HepG2 (cell line): ENCODE measurements at regions not wholly inside any gene's neighbourhood (a gene's known extent, or its start where the extent isn't known, plus 50 kb on each side); places are given as distances from the start of the nearest gene placed in this dataset.

ENCODE experiments used
- ATAC-seq: fragments of 200-7000 bp; cut with Tn5 transposase; 3 replicates; pipeline ENCODE4 v1.9.1; 2020; ENCODE audit warnings: mild to moderate bottlenecking, moderate library complexity
- BruUV-seq: library from RNA; stranded (reverse); fragments of 400-500 nt; replicated peaks from 2 replicates; lab custom pipeline; 2021; lab: Mats Ljungman, UMichigan
- CTCF ChIA-PET: fragments of 300-600 bp; formaldehyde crosslinking; extraction: SDS; loops from one replicate; lab custom pipeline; 2021; ENCODE audit warnings: low total read pairs, inconsistent platforms, low intra/inter-chr PET ratio; lab: Yijun Ruan, JAX
- POLR2A ChIA-PET: fragments of 350-600 bp; sonication (Branson Sonifier 250); formaldehyde crosslinking; loops from one replicate; lab custom pipeline; 2020; ENCODE audit warnings: antibody characterized with exemption, inconsistent platforms; lab: Yijun Ruan, JAX
- DNase-seq: peaks from one replicate; pipeline ENCODE4 v3.0.0-alpha.2; 2015; ENCODE audit warnings: low spot score
- FAIRE-seq: peaks from 3 replicates; lab custom pipeline; 2011; peaks lifted over from hg19 to GRCh38; lab: Jason Lieb, UNC
- H2AFZ ChIP-seq: one replicate; pipeline ENCODE4 v1.6.1; 2011; ENCODE audit warnings: low read length, inconsistent platforms
- H3K27ac ChIP-seq: fragments of 300-600 bp; 3 replicates; pipeline ENCODE4 v1.8.0; 2011; ENCODE audit warnings: mixed run types, mild to moderate bottlenecking, mixed read lengths, low read length, inconsistent platforms; ENCODE audit not compliant: insufficient read depth; ENCODE audit errors: extremely low read length
- H3K27me3 ChIP-seq, 2 experiments: fragments of 200-600 bp in 1 of 2; 2 replicates in 1 of 2; 3 replicates in 1 of 2; pipeline versions ENCODE4 v1.6.0 to v1.8.0; 2011; ENCODE audit warnings: low read length in 2 of 2, mild to moderate bottlenecking in 2 of 2, moderate library complexity in 2 of 2, inconsistent platforms in 1 of 2; ENCODE audit not compliant: insufficient read depth in 2 of 2, control insufficient read depth in 1 of 2
- H3K36me3 ChIP-seq, 2 experiments: fragments of 200-600 bp in 1 of 2; replicated peaks in 1 of 2; 2 replicates in 1 of 2; 3 replicates in 1 of 2; pipeline versions ENCODE4 v1.5.1 to v1.8.0; 2011; ENCODE audit warnings: low read length in 2 of 2, inconsistent platforms in 1 of 2; ENCODE audit not compliant: insufficient read depth in 2 of 2, control insufficient read depth in 1 of 2
- H3K4me1 ChIP-seq: 2 replicates; pipeline ENCODE4 v1.5.1; 2012; ENCODE audit warnings: low read length, inconsistent platforms; ENCODE audit not compliant: insufficient read depth
- H3K4me2 ChIP-seq: 2 replicates; pipeline ENCODE4 v1.6.0; 2011; ENCODE audit warnings: low read depth, low read length, inconsistent platforms
- H3K4me3 ChIP-seq, 3 experiments: fragments of 200-600 bp in 1 of 3; sonication (generic), shearing (Covaris generic) in 1 of 3; replicated peaks in 1 of 3; 2 replicates each; pipeline ENCODE4 v1.5.1; 2011 to 2016; ENCODE audit warnings: low read length in 3 of 3, inconsistent platforms in 2 of 3, low read depth in 2 of 3, mild to moderate bottlenecking in 2 of 3, control low read depth in 1 of 3, mixed read lengths in 1 of 3; ENCODE audit not compliant: insufficient read depth in 1 of 3
- H3K79me2 ChIP-seq: one replicate; pipeline ENCODE4 v1.6.1; 2011; ENCODE audit warnings: low read length, inconsistent platforms; ENCODE audit not compliant: insufficient read depth
- H3K9ac ChIP-seq: 2 replicates; pipeline ENCODE4 v1.6.0; 2011; ENCODE audit warnings: mild to moderate bottlenecking, low read depth, low read length, inconsistent platforms; ENCODE audit not compliant: insufficient read depth
- H3K9me3 ChIP-seq: 2 replicates; pipeline ENCODE4 v1.5.1; 2012; ENCODE audit warnings: mild to moderate bottlenecking, low read length
- H4K20me1 ChIP-seq: 2 replicates; pipeline ENCODE4 v1.6.0; 2011; ENCODE audit warnings: inconsistent platforms, mild to moderate bottlenecking, low read length, moderate library complexity; ENCODE audit not compliant: insufficient read depth
- ATF6 ChIP-seq: sonication (generic); formaldehyde crosslinking; conservative IDR thresholded peaks from 2 replicates; pipeline ENCODE4 v1.4.0; 2020; ENCODE audit warnings: missing genetic modification reagents
- CTCF ChIP-seq: sonication (generic); formaldehyde crosslinking; IDR thresholded peaks from 2 replicates; pipeline ENCODE4 v1.5.0; 2020; ENCODE audit warnings: mild to moderate bottlenecking, missing genetic modification reagents, moderate library complexity
- HNRNPH1 ChIP-seq: fragments of 200-400 bp; formaldehyde crosslinking; optimal IDR thresholded peaks from 2 replicates; pipeline ENCODE3; 2017; ENCODE audit warnings: mild to moderate bottlenecking, low read depth, low read length
- MEIS1 ChIP-seq: sonication (generic); formaldehyde crosslinking; IDR thresholded peaks from 2 replicates; pipeline ENCODE4 v1.9.0; 2021; ENCODE audit warnings: mild to moderate bottlenecking, missing genetic modification reagents, moderate library complexity, borderline replicate concordance
- SMC3 ChIP-seq: IDR thresholded peaks from 2 replicates; pipeline ENCODE4 v1.6.1; 2011; ENCODE audit warnings: low read length, improper control_type of control experiment
- STAG1 ChIP-seq: sonication (generic); formaldehyde crosslinking; IDR thresholded peaks from 2 replicates; pipeline ENCODE4 v1.4.0; 2020; ENCODE audit warnings: missing genetic modification reagents
- XRCC5 ChIP-seq: fragments of 200-400 bp; formaldehyde crosslinking; optimal IDR thresholded peaks from 2 replicates; pipeline ENCODE3; 2017; ENCODE audit warnings: mild to moderate bottlenecking, low read length
- ZNF143 ChIP-seq: sonication (generic); formaldehyde crosslinking; IDR thresholded peaks from 2 replicates; pipeline ENCODE4 v1.4.0; 2020; ENCODE audit warnings: missing genetic modification reagents
- ZNF256 ChIP-seq: sonication (generic); formaldehyde crosslinking; conservative IDR thresholded peaks from 2 replicates; pipeline ENCODE4 v1.4.0; 2020; ENCODE audit warnings: missing genetic modification reagents
- ZNF331 ChIP-seq: sonication (generic); formaldehyde crosslinking; IDR thresholded peaks from 2 replicates; pipeline ENCODE4 v1.4.0; 2020; ENCODE audit warnings: missing genetic modification reagents
- WGBS: methylation state at CpG from one replicate; pipeline ENCODE4 v1.1.6; 2017; ENCODE audit warnings: low lambda C conversion rate; 5-methylcytosine and 5-hydroxymethylcytosine counted together
- in situ Hi-C: cut with HindIII; loops from 2 replicates; pipeline ENCODE4 v1.10.0; 2017; ENCODE audit warnings: low pct_unique_long_range_greater_than_20kb; ENCODE audit not compliant: extremely low pct_ligation_motif_present
- intact Hi-C: fragments of 100-400 bp; cut with micrococcal nuclease; formaldehyde crosslinking; loops from one replicate; pipeline ENCODE4 v1.10.0; 2022; ENCODE audit not compliant: unreplicated experiment

- Histone ChIP-seq H3K4me2 (no peak overlapping the region), H2AFZ (no peak overlapping the region)
- peak; percentile 84 for FAIRE-seq
These were observed 105.6 kb downstream of the HNRNPD start for GRCh38 chr4:82268050-82268825.

More at GRCh38 chr4:82268050-82268825, 105.6 kb downstream of the HNRNPD start:
- Histone ChIP-seq H3K4me3 (no peak overlapping the region), H3K9ac (no peak overlapping the region), H3K27me3 (no peaks in the 10 kb centered on the region; a peak in 1 of 5 replicates), H4K20me1 (no peaks in the 10 kb centered on the region), H3K36me3 (no peaks in the 10 kb centered on the region), H3K4me1 (peaks cover 20% of the 10 kb centered on the region), H3K27ac (no peak overlapping the region), H3K79me2 (no peaks in the 10 kb centered on the region)
- intact Hi-C loops (loop anchor here (1.0 to 2.0 kb wide), 2 partner anchors 801 to 862 kb away; no protein-coding TSS in a partner anchor), in situ Hi-C loops (no loop called here)
- ATAC-seq: peak; percentile 99
- POLR2A ChIA-PET: no interaction called here
- 34% methylated on average over 4 of the region's 4 CpGs for whole genome bisulfite sequencing
- BruUV-seq: no TSS peak
- TF ChIP-seq CTCF (CRISPR knock-in tag) (peak; percentile 82), ZNF143 (CRISPR knock-in tag) (no peak), STAG1 (peak; percentile 75), ZNF256 (no peak), ZNF331 (0 out of 2 replicates have a peak, but pooled peaks have one; percentile 13), ATF6 (CRISPR knock-in tag) (no peak), HNRNPH1 (no peak), XRCC5 (peak; percentile 28), SMC3 (peak; percentile 78), MEIS1 (no peak)
- TF ChIP-seq, all 625 proteins: peak for 5
- H3K9me3 ChIP-seq: no peaks in the 10 kb centered on the region
- peak; percentile 51 for DNase-seq
- CTCF ChIA-PET: interaction anchor here (1.1 to 2.0 kb wide), 2 partner anchors 800 to 863 kb away, joined by 3 to 17 read pairs; no protein-coding TSS in a partner anchor
